ENCODE measurements at regions not wholly inside any gene's neighbourhood (a gene's known extent, or its start where the extent isn't known, plus 50 kb on each side); places are given as distances from the start of the nearest gene placed in this dataset.

GRCh38 chr11:116371146-116371545 is 401.6 kb downstream of the BUD13 start:
- peaks cover 23% of the 10 kb centered on the region for H3K27me3 Mint-ChIP-seq (ENCODE audit: insufficient read depth, low read depth)
- no peak for DNase-seq (ENCODE audit: low spot score)
- H3K36me3 Mint-ChIP-seq: no peaks in the 10 kb centered on the region
- no peak overlapping the region for H3K9ac ChIP-seq
- no peaks in the 10 kb centered on the region for H3K36me3 ChIP-seq
- H3K4me1 Mint-ChIP-seq: peaks cover 61% of the 10 kb centered on the region
- no peak overlapping the region for H3K4me3 ChIP-seq
- no peak overlapping the region for H3K27ac ChIP-seq
- H3K9me3 Mint-ChIP-seq: peaks cover 2% of the 10 kb centered on the region
- no peak overlapping the region for H3K4me2 ChIP-seq
- no peak overlapping the region for H2AFZ ChIP-seq (replicated peaks)
- H3K79me2 ChIP-seq (ENCODE audit: low read depth): no peaks in the 10 kb centered on the region
- H3K4me3 Mint-ChIP-seq: no peak overlapping the region
- no peaks in the 10 kb centered on the region for H3K9me3 ChIP-seq (ENCODE audit: low read depth)
- H3K27me3 ChIP-seq: no peaks in the 10 kb centered on the region
- no peaks in the 10 kb centered on the region for H3F3A ChIP-seq (ENCODE audit: low read depth)
- no peak overlapping the region for H3K27ac Mint-ChIP-seq
- TF ChIP-seq CTCF (IDR thresholded peaks at IDR 0.05): no peak
- no peak for TF ChIP-seq EZH2 (IDR thresholded peaks at IDR 0.05)
- no peak for TF ChIP-seq EZH2phosphoT487 (IDR thresholded peaks at IDR 0.05)
- H3K4me1 ChIP-seq: peaks cover 21% of the 10 kb centered on the region
- peaks cover 3% of the 10 kb centered on the region for H4K20me1 ChIP-seq (ENCODE audit: low read depth)

- Histone ChIP-seq H3K4me1 (peaks cover 21% of the 10 kb centered on the region), H3K36me3 (no peaks in the 10 kb centered on the region), H3K27ac (no peak overlapping the region), H3K9ac (no peak overlapping the region), H3K9me3 (ENCODE audit: low read depth) (no peaks in the 10 kb centered on the region), H3K27me3 (no peaks in the 10 kb centered on the region), H3F3A (ENCODE audit: low read depth) (no peaks in the 10 kb centered on the region), H2AFZ (replicated peaks) (no peak overlapping the region), H3K79me2 (ENCODE audit: low read depth) (no peaks in the 10 kb centered on the region), H4K20me1 (ENCODE audit: low read depth) (peaks cover 3% of the 10 kb centered on the region), H3K4me3 (no peak overlapping the region), H3K4me2 (no peak overlapping the region)
- Mint-ChIP-seq H3K4me1 (peaks cover 48% of the 10 kb centered on the region), H3K27ac (no peak overlapping the region), H3K36me3 (no peaks in the 10 kb centered on the region), H3K4me3 (no peak overlapping the region), H3K27me3 (ENCODE audit: insufficient read depth, low read depth) (peaks cover 17% of the 10 kb centered on the region), H3K9me3 (peaks cover 5% of the 10 kb centered on the region)
- TF ChIP-seq EZH2 (IDR thresholded peaks at IDR 0.05) (no peak), EZH2phosphoT487 (IDR thresholded peaks at IDR 0.05) (no peak), CTCF (IDR thresholded peaks at IDR 0.05) (no peak)
- no peak for DNase-seq (ENCODE audit: low spot score)
Observed at GRCh38 chr11:116368784-116369183, 404.0 kb downstream of the BUD13 start.

GRCh38 chr11:116366980-116367645 is 405.7 kb downstream of the BUD13 start:
- Histone ChIP-seq H3F3A (ENCODE audit: low read depth) (peaks cover 2% of the 10 kb centered on the region), H3K36me3 (no peaks in the 10 kb centered on the region), H3K9me3 (ENCODE audit: low read depth) (no peaks in the 10 kb centered on the region), H3K4me1 (peaks cover 13% of the 10 kb centered on the region), H3K79me2 (ENCODE audit: low read depth) (no peaks in the 10 kb centered on the region), H3K9ac (no peak overlapping the region), H3K4me3 (no peak overlapping the region), H3K27ac (no peak overlapping the region), H4K20me1 (ENCODE audit: low read depth) (no peaks in the 10 kb centered on the region), H3K4me2 (no peak overlapping the region), H3K27me3 (no peaks in the 10 kb centered on the region), H2AFZ (replicated peaks) (no peak overlapping the region)
- Mint-ChIP-seq H3K4me3 (no peak overlapping the region), H3K36me3 (no peaks in the 10 kb centered on the region), H3K27me3 (ENCODE audit: insufficient read depth, low read depth) (peaks cover 10% of the 10 kb centered on the region), H3K4me1 (peaks cover 34% of the 10 kb centered on the region), H3K27ac (peak overlapping the region; percentile 47), H3K9me3 (peaks cover 5% of the 10 kb centered on the region)
- DNase-seq (ENCODE audit: low spot score): peak; percentile 35
- TF ChIP-seq EZH2phosphoT487 (IDR thresholded peaks at IDR 0.05): no peak
- TF ChIP-seq EZH2 (IDR thresholded peaks at IDR 0.05): no peak
- TF ChIP-seq CTCF (IDR thresholded peaks at IDR 0.05): no peak
